Activated T-helper 17 cell treated with anti-CD3 and anti-CD28 coated beads, Interleukin-2, amount 50 U/mL, for 72 hours (primary cell): ENCODE measurements at regions not wholly inside any gene's neighbourhood (a gene's known extent, or its start where the extent isn't known, plus 50 kb on each side); places are given as distances from the start of the nearest gene placed in this dataset.

Experiments used
- ATAC-seq: fragments of 150-1000 bp; cut with Tn5 transposase; replicated peaks from 2 replicates; pipeline ENCODE4 v1.10.0; 2021; ENCODE audit warnings: mild to moderate bottlenecking, moderate library complexity
- H3K27ac Mint-ChIP-seq: one replicate; pipeline ENCODE4 v1.8.0; 2022; ENCODE audit warnings: mixed read lengths
- H3K27me3 Mint-ChIP-seq: one replicate; pipeline ENCODE4 v1.8.0; 2022; ENCODE audit warnings: mixed read lengths
- H3K36me3 Mint-ChIP-seq: one replicate; pipeline ENCODE4 v1.8.0; 2022; ENCODE audit warnings: low read depth, mild to moderate bottlenecking, mixed read lengths
- H3K4me1 Mint-ChIP-seq: one replicate; pipeline ENCODE4 v1.8.0; 2022; ENCODE audit warnings: mixed read lengths
- H3K4me3 Mint-ChIP-seq: one replicate; pipeline ENCODE4 v1.8.0; 2022; ENCODE audit warnings: mild to moderate bottlenecking, mixed read lengths
- H3K9me3 Mint-ChIP-seq: one replicate; pipeline ENCODE4 v1.8.0; 2022; ENCODE audit warnings: mixed read lengths

DNA sequence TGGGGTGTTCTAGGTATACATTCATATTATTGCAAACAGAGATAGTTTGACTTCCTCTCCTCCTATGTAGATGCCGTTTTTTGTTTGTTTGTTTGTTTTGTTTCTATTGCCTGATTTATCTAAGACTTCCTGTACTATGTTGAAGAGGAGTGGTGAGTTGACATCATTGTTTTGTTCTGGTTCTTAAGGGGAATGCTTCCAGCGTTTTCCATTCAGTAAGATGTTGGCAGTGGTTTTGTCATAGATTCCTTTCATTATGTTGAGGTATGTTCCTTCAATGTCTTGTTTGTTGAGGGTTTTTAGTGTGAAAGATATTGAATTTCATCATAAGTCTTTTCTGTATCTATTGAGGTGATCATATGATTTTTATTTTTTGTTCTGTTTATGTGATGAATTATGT lies 401.6 kb upstream of the EPHA5 start:
- no peaks in the 10 kb centered on the region for H3K36me3 Mint-ChIP-seq
- H3K4me3 Mint-ChIP-seq, result no peak overlapping the region
- no peaks in the 10 kb centered on the region for H3K27me3 Mint-ChIP-seq
- no peak for ATAC-seq
- no peaks in the 10 kb centered on the region for H3K4me1 Mint-ChIP-seq
- H3K9me3 Mint-ChIP-seq, result peaks cover 27% of the 10 kb centered on the region
- no peak overlapping the region for H3K27ac Mint-ChIP-seq

DNA sequence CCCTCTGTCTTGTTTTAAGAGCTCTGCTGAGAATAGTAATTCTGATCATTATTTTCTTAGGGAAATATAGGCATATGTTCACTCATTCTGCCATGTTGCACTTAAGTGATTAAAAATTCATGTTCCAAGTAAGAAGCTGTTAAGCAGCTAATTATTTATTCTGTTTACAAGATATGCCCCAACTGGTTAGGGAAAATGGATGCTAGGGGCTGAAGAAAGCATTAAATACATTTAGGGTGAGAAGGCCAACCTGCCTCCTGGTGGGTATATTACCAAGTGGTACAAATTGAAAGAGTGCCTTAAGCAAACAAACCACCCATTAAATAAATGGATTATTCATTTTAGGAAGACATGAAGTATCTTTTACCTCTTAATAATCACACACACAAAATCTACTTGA lies 392.6 kb upstream of the EPHA5 start:
- Mint-ChIP-seq H3K9me3 (peaks cover 14% of the 10 kb centered on the region), H3K4me3 (no peak overlapping the region), H3K27me3 (no peaks in the 10 kb centered on the region), H3K27ac (no peak overlapping the region), H3K36me3 (no peaks in the 10 kb centered on the region), H3K4me1 (no peaks in the 10 kb centered on the region)
- no peak for ATAC-seq

GRCh38 chr4:66062044-66062443 lies 391.8 kb upstream of the EPHA5 start:
- no peak overlapping the region for H3K27ac Mint-ChIP-seq
- ATAC-seq, result no peak
- H3K36me3 Mint-ChIP-seq, result no peaks in the 10 kb centered on the region
- peaks cover 18% of the 10 kb centered on the region for H3K9me3 Mint-ChIP-seq
- H3K4me3 Mint-ChIP-seq, result no peak overlapping the region
- no peaks in the 10 kb centered on the region for H3K27me3 Mint-ChIP-seq
- H3K4me1 Mint-ChIP-seq, result no peaks in the 10 kb centered on the region

- H3K4me3 Mint-ChIP-seq, result no peak overlapping the region
- no peak overlapping the region for H3K27ac Mint-ChIP-seq
- no peaks in the 10 kb centered on the region for H3K27me3 Mint-ChIP-seq
- peaks cover 18% of the 10 kb centered on the region for H3K9me3 Mint-ChIP-seq
- no peaks in the 10 kb centered on the region for H3K4me1 Mint-ChIP-seq
- no peaks in the 10 kb centered on the region for H3K36me3 Mint-ChIP-seq
- no peak for ATAC-seq
Observed at GRCh38 chr4:66059556-66059955, 389.3 kb upstream of the EPHA5 start.

- no peak overlapping the region for H3K4me3 Mint-ChIP-seq
- H3K9me3 Mint-ChIP-seq, result peaks cover 18% of the 10 kb centered on the region
- no peak overlapping the region for H3K27ac Mint-ChIP-seq
- H3K36me3 Mint-ChIP-seq, result no peaks in the 10 kb centered on the region
- ATAC-seq, result no peak
- H3K4me1 Mint-ChIP-seq, result no peaks in the 10 kb centered on the region
- H3K27me3 Mint-ChIP-seq, result no peaks in the 10 kb centered on the region
Observed at GRCh38 chr4:66059136-66059535, 388.8 kb upstream of the EPHA5 start.

DNA sequence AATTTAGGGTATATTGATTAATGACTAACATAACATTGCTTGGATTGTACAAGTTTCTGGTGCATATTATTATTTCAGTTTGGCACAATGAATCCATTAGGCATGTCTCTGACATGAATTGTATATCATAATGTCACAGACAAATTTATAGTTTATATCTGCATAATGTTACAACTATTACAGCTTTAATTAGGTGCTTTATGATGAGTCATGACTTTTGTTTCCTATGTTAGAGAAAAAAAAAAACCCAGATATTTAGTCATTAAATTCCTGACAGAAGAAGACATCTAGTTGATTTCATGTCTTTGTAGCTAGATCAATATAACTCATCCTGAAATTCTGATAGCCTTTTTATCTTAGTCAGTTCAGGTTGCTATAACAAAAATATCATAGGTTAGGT lies 385.7 kb upstream of the EPHA5 start:
- H3K36me3 Mint-ChIP-seq, result no peaks in the 10 kb centered on the region
- H3K9me3 Mint-ChIP-seq, result peaks cover 18% of the 10 kb centered on the region
- H3K27me3 Mint-ChIP-seq, result no peaks in the 10 kb centered on the region
- no peak overlapping the region for H3K4me3 Mint-ChIP-seq
- ATAC-seq, result no peak
- no peak overlapping the region for H3K27ac Mint-ChIP-seq
- no peaks in the 10 kb centered on the region for H3K4me1 Mint-ChIP-seq

- H3K36me3 Mint-ChIP-seq, result no peaks in the 10 kb centered on the region
- H3K9me3 Mint-ChIP-seq, result peaks cover 11% of the 10 kb centered on the region
- H3K4me1 Mint-ChIP-seq, result no peaks in the 10 kb centered on the region
- no peak overlapping the region for H3K27ac Mint-ChIP-seq
- no peaks in the 10 kb centered on the region for H3K27me3 Mint-ChIP-seq
- ATAC-seq, result no peak
- H3K4me3 Mint-ChIP-seq, result no peak overlapping the region
Observed at GRCh38 chr4:66052426-66052825, 382.1 kb upstream of the EPHA5 start.

GRCh38 chr4:66048861-66049260 lies 378.6 kb upstream of the EPHA5 start:
- Mint-ChIP-seq H3K27me3 (no peaks in the 10 kb centered on the region), H3K4me1 (no peaks in the 10 kb centered on the region), H3K9me3 (peaks cover 13% of the 10 kb centered on the region), H3K36me3 (no peaks in the 10 kb centered on the region), H3K27ac (no peak overlapping the region), H3K4me3 (no peak overlapping the region)
- no peak for ATAC-seq

DNA sequence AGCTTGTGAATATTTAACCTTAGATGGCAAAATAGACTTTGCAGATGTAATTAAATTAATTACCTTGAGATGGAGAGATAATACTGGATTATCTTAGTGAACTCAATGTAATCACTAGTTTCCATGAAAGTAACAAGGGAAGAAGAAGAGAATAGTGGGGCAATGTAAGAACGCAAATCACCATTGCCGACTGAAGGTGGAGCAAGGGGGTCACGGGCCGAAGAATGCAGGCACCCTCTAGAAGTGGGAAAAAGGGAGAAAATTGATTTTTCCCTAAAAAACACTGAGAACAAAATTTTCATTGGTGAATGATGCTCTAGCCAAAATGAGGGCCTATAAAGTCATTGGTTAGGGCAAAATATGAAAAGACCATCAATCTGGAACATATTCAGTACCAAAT lies 375.6 kb upstream of the EPHA5 start:
- Mint-ChIP-seq H3K4me3 (no peak overlapping the region), H3K27me3 (no peaks in the 10 kb centered on the region)

GRCh38 chr4:66035701-66036100 lies 365.4 kb upstream of the EPHA5 start:
- no peak for ATAC-seq
- Mint-ChIP-seq H3K27me3 (no peaks in the 10 kb centered on the region), H3K4me1 (no peaks in the 10 kb centered on the region), H3K27ac (no peak overlapping the region), H3K9me3 (peaks cover 11% of the 10 kb centered on the region), H3K36me3 (no peaks in the 10 kb centered on the region), H3K4me3 (no peak overlapping the region)

More for the DNA sequence above, 375.6 kb upstream of the EPHA5 start:
- H3K36me3 Mint-ChIP-seq, result no peaks in the 10 kb centered on the region
- H3K27ac Mint-ChIP-seq, result no peak overlapping the region
- no peak for ATAC-seq
- H3K4me1 Mint-ChIP-seq, result no peaks in the 10 kb centered on the region
- H3K9me3 Mint-ChIP-seq, result peaks cover 15% of the 10 kb centered on the region

- no peak for ATAC-seq
- no peaks in the 10 kb centered on the region for H3K36me3 Mint-ChIP-seq
- peaks cover 7% of the 10 kb centered on the region for H3K9me3 Mint-ChIP-seq
- no peak overlapping the region for H3K27ac Mint-ChIP-seq
- H3K4me1 Mint-ChIP-seq, result no peaks in the 10 kb centered on the region
- H3K4me3 Mint-ChIP-seq, result no peak overlapping the region
- H3K27me3 Mint-ChIP-seq, result no peaks in the 10 kb centered on the region
Observed at GRCh38 chr4:66034671-66035070, 364.4 kb upstream of the EPHA5 start.

- no peak overlapping the region for H3K4me3 Mint-ChIP-seq
- no peaks in the 10 kb centered on the region for H3K27me3 Mint-ChIP-seq
- ATAC-seq, result no peak
- H3K36me3 Mint-ChIP-seq, result no peaks in the 10 kb centered on the region
- H3K4me1 Mint-ChIP-seq, result no peaks in the 10 kb centered on the region
- H3K27ac Mint-ChIP-seq, result no peak overlapping the region
- H3K9me3 Mint-ChIP-seq, result peaks cover 4% of the 10 kb centered on the region
Observed at GRCh38 chr4:66034262-66034661, 364.0 kb upstream of the EPHA5 start.

- Mint-ChIP-seq H3K36me3 (no peaks in the 10 kb centered on the region), H3K4me1 (no peaks in the 10 kb centered on the region), H3K9me3 (peaks cover 4% of the 10 kb centered on the region), H3K27me3 (no peaks in the 10 kb centered on the region), H3K4me3 (no peak overlapping the region), H3K27ac (no peak overlapping the region)
- no peak for ATAC-seq
Observed at GRCh38 chr4:66032571-66032970, 362.3 kb upstream of the EPHA5 start.

DNA sequence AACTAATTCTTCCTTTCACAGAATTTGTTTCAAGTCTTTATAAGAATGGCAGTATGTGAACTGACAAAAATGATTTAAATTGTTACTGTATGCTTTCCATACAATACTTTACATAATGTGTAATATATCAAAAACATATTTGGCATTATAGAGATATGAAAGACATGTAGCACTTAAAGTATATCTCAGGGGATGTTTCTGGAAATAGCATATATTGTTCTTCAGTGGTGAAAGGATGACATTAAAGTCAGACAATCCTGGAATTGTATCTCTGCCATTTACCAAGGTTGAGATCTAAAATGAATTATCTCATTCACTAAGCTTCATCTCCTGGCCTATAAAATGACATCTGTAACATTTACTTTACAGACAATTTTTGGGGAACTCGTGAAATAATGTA lies 358.4 kb upstream of the EPHA5 start:
- no peak for ATAC-seq
- Mint-ChIP-seq H3K27ac (no peak overlapping the region), H3K9me3 (peaks cover 9% of the 10 kb centered on the region), H3K4me1 (no peaks in the 10 kb centered on the region), H3K4me3 (no peak overlapping the region), H3K27me3 (no peaks in the 10 kb centered on the region), H3K36me3 (no peaks in the 10 kb centered on the region)

DNA sequence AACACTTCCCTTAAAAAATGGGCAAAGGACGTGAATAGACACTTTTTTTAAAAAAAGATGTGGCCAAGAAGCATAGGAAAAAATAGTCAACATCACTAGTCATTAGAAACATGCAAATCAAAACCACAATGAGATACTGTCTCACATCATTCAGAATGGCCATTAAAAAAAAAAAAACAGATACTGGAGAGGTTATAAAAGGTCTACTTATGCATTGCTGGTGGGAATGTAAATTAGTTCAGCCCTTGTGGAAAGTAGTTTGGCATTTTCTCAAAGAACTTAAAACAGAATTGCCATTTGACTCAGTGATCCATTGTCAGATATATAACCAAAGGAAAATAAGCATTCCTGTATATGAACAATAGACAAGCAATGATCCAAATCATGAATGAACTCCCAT lies 352.8 kb upstream of the EPHA5 start:
- H3K9me3 Mint-ChIP-seq, result peaks cover 33% of the 10 kb centered on the region
- H3K4me3 Mint-ChIP-seq, result no peak overlapping the region
- H3K4me1 Mint-ChIP-seq, result no peaks in the 10 kb centered on the region
- no peak overlapping the region for H3K27ac Mint-ChIP-seq
- ATAC-seq, result no peak
- H3K36me3 Mint-ChIP-seq, result no peaks in the 10 kb centered on the region
- H3K27me3 Mint-ChIP-seq, result no peaks in the 10 kb centered on the region

GRCh38 chr4:66017671-66018070 lies 347.4 kb upstream of the EPHA5 start:
- H3K4me3 Mint-ChIP-seq, result no peak overlapping the region
- H3K36me3 Mint-ChIP-seq, result no peaks in the 10 kb centered on the region
- ATAC-seq, result no peak
- no peaks in the 10 kb centered on the region for H3K27me3 Mint-ChIP-seq
- H3K27ac Mint-ChIP-seq, result no peak overlapping the region
- peaks cover 33% of the 10 kb centered on the region for H3K9me3 Mint-ChIP-seq
- no peaks in the 10 kb centered on the region for H3K4me1 Mint-ChIP-seq
